ENCODE measurements at regions not wholly inside any gene's neighbourhood (a gene's known extent, or its start where the extent isn't known, plus 50 kb on each side); places are given as distances from the start of the nearest gene placed in this dataset.
"Not testable (repeated sequence)": the region's sequence is repeated elsewhere in the genome, so short reads cannot be mapped to it uniquely, and the experiment has no call there.

- DNase-seq (ENCODE audit: low read depth) (no peak), FAIRE-seq (no peak)
- no peak overlapping the region for H3K27ac ChIP-seq (ENCODE audit: low read depth, low read length)
- no peaks in the 10 kb centered on the region for H3K27me3 Mint-ChIP-seq (ENCODE audit: low read depth, unreplicated experiment)
- H3K4me3 Mint-ChIP-seq (ENCODE audit: unreplicated experiment): no peak overlapping the region
- H3K27me3 ChIP-seq (ENCODE audit: insufficient read depth, low read length): no peaks in the 10 kb centered on the region
- H3K9ac ChIP-seq (ENCODE audit: low read length): no peak overlapping the region
- H3K4me2 ChIP-seq (ENCODE audit: low read length): no peak overlapping the region
- H3K36me3 ChIP-seq (ENCODE audit: insufficient read depth, low read length): no peaks in the 10 kb centered on the region
- no peak overlapping the region for H2AFZ ChIP-seq (ENCODE audit: low read depth, low read length)
- no peak overlapping the region for H3K27ac Mint-ChIP-seq (ENCODE audit: unreplicated experiment)
- no peaks in the 10 kb centered on the region for H3K9me3 ChIP-seq (ENCODE audit: insufficient read depth, low read depth, low read length)
- H3K4me1 ChIP-seq (ENCODE audit: insufficient read depth, low read length): no peaks in the 10 kb centered on the region
- H4K20me1 ChIP-seq (ENCODE audit: insufficient read depth, low read length): no peaks in the 10 kb centered on the region
- H3K36me3 Mint-ChIP-seq (ENCODE audit: low read depth, unreplicated experiment): no peaks in the 10 kb centered on the region
- no peak overlapping the region for H3K4me3 ChIP-seq (ENCODE audit: insufficient read depth, low read depth, low read length)
- H3K9me3 Mint-ChIP-seq (ENCODE audit: unreplicated experiment): no peaks in the 10 kb centered on the region
- TF ChIP-seq CTCF (IDR thresholded peaks at IDR 0.05; ENCODE audit: insufficient read depth, low read depth, low read length) (no peak), EZH2 (IDR thresholded peaks at IDR 0.05; ENCODE audit: insufficient read depth, low read length) (no peak)
- H3K4me1 Mint-ChIP-seq (ENCODE audit: low read depth, unreplicated experiment): no peaks in the 10 kb centered on the region
- H3K79me2 ChIP-seq (ENCODE audit: insufficient read depth, low read length): no peaks in the 10 kb centered on the region
These were observed 80.0 kb upstream of the PCDH20 start for GRCh38 chr13:61495648-61496047.

GRCh38 chr13:61493556-61493955 lies 77.9 kb upstream of the PCDH20 start:
- not testable (repeated sequence) for H3K9me3 Mint-ChIP-seq (ENCODE audit: unreplicated experiment)

GRCh38 chr13:61486496-61486895 lies 70.8 kb upstream of the PCDH20 start:
- Histone ChIP-seq H3K9ac (ENCODE audit: low read length) (no peak overlapping the region), H3K4me2 (ENCODE audit: low read length) (no peak overlapping the region), H4K20me1 (ENCODE audit: insufficient read depth, low read length) (no peaks in the 10 kb centered on the region), H3K79me2 (ENCODE audit: insufficient read depth, low read length) (no peaks in the 10 kb centered on the region), H3K27me3 (ENCODE audit: insufficient read depth, low read length) (no peaks in the 10 kb centered on the region), H3K36me3 (ENCODE audit: insufficient read depth, low read length) (no peaks in the 10 kb centered on the region), H3K4me3 (ENCODE audit: insufficient read depth, low read depth, low read length) (no peak overlapping the region), H2AFZ (ENCODE audit: low read depth, low read length) (no peak overlapping the region), H3K9me3 (ENCODE audit: insufficient read depth, low read depth, low read length) (peaks cover 4% of the 10 kb centered on the region), H3K4me1 (ENCODE audit: insufficient read depth, low read length) (no peaks in the 10 kb centered on the region), H3K27ac (ENCODE audit: low read depth, low read length) (no peak overlapping the region)
- Mint-ChIP-seq H3K4me1 (ENCODE audit: low read depth, unreplicated experiment) (no peaks in the 10 kb centered on the region), H3K36me3 (ENCODE audit: low read depth, unreplicated experiment) (no peaks in the 10 kb centered on the region), H3K4me3 (ENCODE audit: unreplicated experiment) (no peak overlapping the region), H3K27ac (ENCODE audit: unreplicated experiment) (no peak overlapping the region), H3K27me3 (ENCODE audit: low read depth, unreplicated experiment) (no peaks in the 10 kb centered on the region), H3K9me3 (ENCODE audit: unreplicated experiment) (no peaks in the 10 kb centered on the region)
- no peak for DNase-seq (ENCODE audit: low read depth)
- FAIRE-seq: no peak
- no peak for TF ChIP-seq CTCF (IDR thresholded peaks at IDR 0.05; ENCODE audit: insufficient read depth, low read depth, low read length)
- no peak for TF ChIP-seq EZH2 (IDR thresholded peaks at IDR 0.05; ENCODE audit: insufficient read depth, low read length)

More at GRCh38 chr13:61493556-61493955, 77.9 kb upstream of the PCDH20 start:
- not testable (repeated sequence) for H3K27ac Mint-ChIP-seq (ENCODE audit: unreplicated experiment); H3K27me3 ChIP-seq (ENCODE audit: insufficient read depth, low read length); H4K20me1 ChIP-seq (ENCODE audit: insufficient read depth, low read length); H3K36me3 ChIP-seq (ENCODE audit: insufficient read depth, low read length); H3K4me1 Mint-ChIP-seq (ENCODE audit: low read depth, unreplicated experiment); H3K4me3 Mint-ChIP-seq (ENCODE audit: unreplicated experiment); H3K4me1 ChIP-seq (ENCODE audit: insufficient read depth, low read length); H3K9me3 ChIP-seq (ENCODE audit: insufficient read depth, low read depth, low read length); H3K36me3 Mint-ChIP-seq (ENCODE audit: low read depth, unreplicated experiment); H3K27me3 Mint-ChIP-seq (ENCODE audit: low read depth, unreplicated experiment); H3K4me2 ChIP-seq (ENCODE audit: low read length); FAIRE-seq; H3K9ac ChIP-seq (ENCODE audit: low read length); H3K27ac ChIP-seq (ENCODE audit: low read depth, low read length); H3K79me2 ChIP-seq (ENCODE audit: insufficient read depth, low read length); H3K4me3 ChIP-seq (ENCODE audit: insufficient read depth, low read depth, low read length); H2AFZ ChIP-seq (ENCODE audit: low read depth, low read length); DNase-seq (ENCODE audit: low read depth)

Measured in astrocyte (in vitro differentiated cells and primary cell).